Naive B cell (primary cell): ENCODE measurements at regions not wholly inside any gene's neighbourhood (a gene's known extent, or its start where the extent isn't known, plus 50 kb on each side); places are given as distances from the start of the nearest gene placed in this dataset.
A peak's percentile ranks its signal among the peaks of the same experiment; 100 is the strongest.

Experiments used
- ATAC-seq, 2 donors: fragments of 150-1000 bp; cut with Tn5 transposase; 2 replicates each; pipeline ENCODE4 v1.10.0; 2021; ENCODE audit warnings: low read depth in 2 of 2, mild to moderate bottlenecking in 2 of 2, moderate library complexity in 2 of 2
- DNase-seq: peaks from one replicate; pipeline ENCODE4 v3.0.0; 2022
- H3K27ac Mint-ChIP-seq, 6 donors: one replicate each; pipeline ENCODE4 v1.8.0; 2020 to 2022; ENCODE audit warnings: mild to moderate bottlenecking in 6 of 6, mixed read lengths in 6 of 6, moderate library complexity in 5 of 6, inconsistent platforms in 2 of 6
- H3K27me3 Mint-ChIP-seq, 3 donors: one replicate each; pipeline ENCODE4 v1.8.0; 2021 to 2022; ENCODE audit warnings: mixed read lengths in 3 of 3, mild to moderate bottlenecking in 1 of 3
- H3K36me3 Mint-ChIP-seq, 2 donors: one replicate each; pipeline ENCODE4 v1.8.0; 2020 to 2022; ENCODE audit warnings: mixed read lengths in 2 of 2, inconsistent platforms in 1 of 2, mild to moderate bottlenecking in 1 of 2
- H3K4me1 Mint-ChIP-seq, 3 donors: one replicate each; pipeline ENCODE4 v1.8.0; 2020 to 2022; ENCODE audit warnings: mixed read lengths in 3 of 3, inconsistent platforms in 1 of 3, mild to moderate bottlenecking in 1 of 3, moderate library complexity in 1 of 3
- H3K4me3 Mint-ChIP-seq, 8 donors: one replicate each; pipeline ENCODE4 v1.8.0; 2020 to 2022; ENCODE audit warnings: mild to moderate bottlenecking in 8 of 8, mixed read lengths in 8 of 8, moderate library complexity in 8 of 8, inconsistent platforms in 2 of 8
- H3K9me3 Mint-ChIP-seq, 7 donors: one replicate each; pipeline ENCODE4 v1.8.0; 2020 to 2022; ENCODE audit warnings: mixed read lengths in 7 of 7, mild to moderate bottlenecking in 5 of 7, inconsistent platforms in 2 of 7, moderate library complexity in 1 of 7

DNA sequence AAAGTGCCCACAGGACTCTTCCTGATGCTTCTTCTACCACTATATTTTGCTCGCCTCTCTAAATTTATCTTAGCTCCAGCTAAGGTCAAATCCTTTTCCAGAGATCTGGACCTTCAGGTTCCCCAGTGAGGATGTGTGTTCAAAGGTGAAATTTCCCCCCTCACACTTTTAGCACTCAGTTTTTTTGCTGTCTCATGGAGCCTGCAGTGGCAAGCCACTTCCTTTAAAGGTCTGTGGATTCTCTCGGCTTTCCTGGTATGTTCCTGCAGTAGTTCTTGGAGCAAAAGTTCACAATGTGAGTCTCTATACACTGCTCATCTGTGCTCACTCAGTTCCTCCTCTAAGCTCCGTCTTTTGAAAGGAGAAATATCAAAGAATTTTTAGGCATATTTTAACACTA is 181.4 kb downstream of the LURAP1L start:
- ATAC-seq, result no peak
- no peak overlapping the region for H3K27ac Mint-ChIP-seq

DNA sequence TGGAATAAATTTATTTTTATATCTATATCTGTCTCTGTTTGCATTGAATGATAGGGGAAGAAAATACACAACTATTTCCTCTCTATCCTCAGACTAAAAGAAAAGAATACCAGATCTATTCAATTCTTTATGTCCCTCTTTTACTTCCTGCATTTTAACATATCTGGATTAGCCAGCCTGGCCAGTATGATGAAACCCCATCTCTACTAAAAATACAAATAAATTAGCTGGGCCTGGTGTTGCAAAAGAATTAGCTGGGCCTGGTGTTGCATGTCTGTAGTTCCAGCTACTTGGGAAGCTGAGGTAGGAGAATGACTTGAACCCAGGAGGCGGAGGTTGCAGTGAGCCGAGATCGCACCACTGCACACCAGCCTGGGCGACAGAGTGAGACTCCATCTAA is 182.0 kb downstream of the LURAP1L start:
- Mint-ChIP-seq H3K4me3 (no peak overlapping the region), H3K27ac (no peak overlapping the region), H3K4me1 (no peaks in the 10 kb centered on the region), H3K9me3 (peaks cover 0 to 28% (median 7%) of the 10 kb centered on the region in 7 donors), H3K27me3 (no peaks in the 10 kb centered on the region), H3K36me3 (no peaks in the 10 kb centered on the region)
- ATAC-seq (no peak), DNase-seq (no peak)

More for the DNA sequence above, 181.4 kb downstream of the LURAP1L start:
- H3K36me3 Mint-ChIP-seq, result no peaks in the 10 kb centered on the region
- H3K4me3 Mint-ChIP-seq, result peak overlapping the region in 1 of 8 donors; percentile 58
- no peaks in the 10 kb centered on the region for H3K27me3 Mint-ChIP-seq
- no peaks in the 10 kb centered on the region for H3K4me1 Mint-ChIP-seq
- H3K9me3 Mint-ChIP-seq, result peaks cover 3 to 28% (median 7%) of the 10 kb centered on the region in 7 donors
- no peak for DNase-seq

DNA sequence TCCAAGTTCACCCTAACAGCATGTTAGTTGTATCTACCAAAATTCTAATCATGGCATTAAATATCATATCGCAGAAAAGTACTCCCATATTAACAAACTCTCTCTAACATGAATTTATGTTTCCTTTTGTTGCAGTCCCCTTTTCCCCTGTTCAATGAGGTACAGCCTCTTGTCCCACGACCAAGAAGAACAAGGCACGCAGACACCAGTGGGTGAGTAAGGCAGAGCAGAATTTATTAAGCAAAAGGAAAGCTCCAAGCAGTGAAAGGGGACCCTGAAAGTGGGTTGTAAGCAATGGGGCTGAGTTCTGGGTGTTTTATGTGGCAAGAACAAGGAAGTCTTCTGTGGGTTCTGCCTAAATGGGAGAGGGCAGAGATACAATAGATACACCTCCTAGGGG is 183.5 kb downstream of the LURAP1L start:
- Mint-ChIP-seq H3K9me3 (peaks cover 0 to 28% (median 7%) of the 10 kb centered on the region in 7 donors), H3K27ac (no peak overlapping the region), H3K27me3 (no peaks in the 10 kb centered on the region), H3K4me3 (no peak overlapping the region), H3K36me3 (no peaks in the 10 kb centered on the region), H3K4me1 (no peaks in the 10 kb centered on the region)
- DNase-seq (no peak), ATAC-seq (no peak)

DNA sequence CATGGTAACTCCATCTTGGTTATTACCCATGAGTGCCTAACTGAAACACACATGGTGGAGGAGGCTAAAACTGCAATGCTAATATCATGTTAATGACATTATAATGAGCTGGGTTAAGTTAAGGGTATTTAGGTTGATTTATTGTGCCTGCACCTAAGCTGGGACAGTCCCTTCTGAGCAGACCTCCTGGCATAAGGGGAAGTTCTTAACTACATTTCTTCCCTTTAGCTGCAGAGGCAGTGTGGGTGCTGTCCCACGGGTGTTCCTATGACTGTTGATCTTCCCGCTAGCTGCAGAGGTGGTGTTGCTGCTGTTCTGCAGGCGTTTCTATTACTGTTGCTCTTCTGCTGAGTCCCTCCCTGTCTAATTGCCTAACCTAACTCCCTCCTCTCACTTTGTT is 183.9 kb downstream of the LURAP1L start:
- no peak for ATAC-seq
- H3K4me1 Mint-ChIP-seq, result no peaks in the 10 kb centered on the region
- no peaks in the 10 kb centered on the region for H3K27me3 Mint-ChIP-seq
- peaks cover 0 to 28% (median 7%) of the 10 kb centered on the region in 7 donors for H3K9me3 Mint-ChIP-seq
- H3K4me3 Mint-ChIP-seq, result no peak overlapping the region
- DNase-seq, result no peak
- no peak overlapping the region for H3K27ac Mint-ChIP-seq
- no peaks in the 10 kb centered on the region for H3K36me3 Mint-ChIP-seq

DNA sequence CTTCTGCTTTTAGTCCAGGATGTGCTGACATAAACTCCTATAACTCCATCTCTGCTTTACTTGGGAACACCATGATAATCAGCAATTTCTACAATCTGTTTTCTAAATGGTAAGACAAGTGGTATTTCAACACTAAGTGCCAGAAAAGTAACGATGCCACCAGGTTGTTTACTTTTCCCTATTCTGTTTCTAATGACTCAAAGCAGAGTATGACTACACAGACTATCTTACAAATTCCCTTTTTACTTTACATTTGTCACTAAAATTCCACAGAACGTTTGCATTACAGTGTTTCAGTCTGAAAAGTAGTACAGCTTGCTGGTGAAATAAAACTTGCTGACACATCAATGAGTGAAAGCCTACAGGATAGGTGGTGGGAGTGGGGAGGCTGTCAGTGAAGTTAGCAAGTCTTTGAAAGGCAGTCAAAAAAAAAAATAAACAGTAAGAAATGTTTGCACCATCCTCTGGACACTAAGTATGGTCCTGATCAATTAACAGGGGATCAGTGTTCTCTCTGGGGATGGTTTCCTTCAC is 186.5 kb downstream of the LURAP1L start:
- Mint-ChIP-seq H3K27me3 (no peaks in the 10 kb centered on the region), H3K4me3 (no peak overlapping the region), H3K36me3 (no peaks in the 10 kb centered on the region), H3K4me1 (no peaks in the 10 kb centered on the region), H3K27ac (no peak overlapping the region), H3K9me3 (peaks cover 0 to 19% (median 7%) of the 10 kb centered on the region in 7 donors)
- ATAC-seq (no peak), DNase-seq (no peak)

DNA sequence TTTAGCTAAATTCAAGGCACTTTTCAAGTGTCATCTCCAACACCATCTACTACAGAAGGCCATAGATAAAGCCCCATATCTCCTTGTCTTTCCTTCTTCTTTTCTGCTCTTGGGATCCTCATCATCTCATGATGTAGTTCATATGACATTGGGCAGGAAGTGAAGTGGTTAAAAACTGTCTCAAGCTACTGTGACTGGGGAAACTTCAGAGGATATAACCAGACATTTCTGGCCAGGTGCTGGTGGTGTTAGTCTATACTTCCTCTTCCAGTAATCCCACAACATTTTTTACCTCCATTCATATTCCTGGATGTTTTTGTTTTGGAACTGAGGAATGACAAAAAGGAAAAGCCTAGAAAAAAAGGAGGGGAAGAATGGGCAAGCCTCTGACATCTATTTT is 188.7 kb downstream of the LURAP1L start:
- ATAC-seq (no peak), DNase-seq (no peak)
- no peaks in the 10 kb centered on the region for H3K27me3 Mint-ChIP-seq
- H3K9me3 Mint-ChIP-seq, result peaks cover 0 to 10% (median 3%) of the 10 kb centered on the region in 7 donors
- no peak overlapping the region for H3K27ac Mint-ChIP-seq
- no peak overlapping the region for H3K4me3 Mint-ChIP-seq
- H3K36me3 Mint-ChIP-seq, result no peaks in the 10 kb centered on the region
- H3K4me1 Mint-ChIP-seq, result no peaks in the 10 kb centered on the region

DNA sequence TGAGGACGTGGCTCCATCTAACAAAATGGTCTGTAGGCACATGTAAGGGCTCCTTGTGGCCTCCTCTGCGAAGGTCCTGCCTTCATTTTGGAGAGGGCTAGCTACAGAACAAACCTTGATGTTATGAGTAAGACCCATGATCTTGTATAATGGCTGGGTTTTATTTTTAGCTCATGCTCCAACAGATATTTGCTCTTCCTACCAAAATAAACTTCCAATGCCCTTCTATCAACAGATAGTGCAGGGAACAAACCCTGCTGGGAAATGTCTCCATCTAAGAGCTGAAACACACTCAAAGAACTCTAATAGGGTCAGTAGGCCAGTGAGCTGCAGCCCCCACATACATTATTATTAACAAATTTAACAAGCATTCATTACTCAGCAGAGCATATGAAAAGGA is 189.5 kb downstream of the LURAP1L start:
- Mint-ChIP-seq H3K9me3 (peaks cover 0 to 3% (median under 1%) of the 10 kb centered on the region in 7 donors), H3K27me3 (no peaks in the 10 kb centered on the region), H3K4me1 (no peaks in the 10 kb centered on the region), H3K36me3 (no peaks in the 10 kb centered on the region), H3K4me3 (no peak overlapping the region), H3K27ac (no peak overlapping the region)
- no peak for ATAC-seq
- DNase-seq, result no peak

DNA sequence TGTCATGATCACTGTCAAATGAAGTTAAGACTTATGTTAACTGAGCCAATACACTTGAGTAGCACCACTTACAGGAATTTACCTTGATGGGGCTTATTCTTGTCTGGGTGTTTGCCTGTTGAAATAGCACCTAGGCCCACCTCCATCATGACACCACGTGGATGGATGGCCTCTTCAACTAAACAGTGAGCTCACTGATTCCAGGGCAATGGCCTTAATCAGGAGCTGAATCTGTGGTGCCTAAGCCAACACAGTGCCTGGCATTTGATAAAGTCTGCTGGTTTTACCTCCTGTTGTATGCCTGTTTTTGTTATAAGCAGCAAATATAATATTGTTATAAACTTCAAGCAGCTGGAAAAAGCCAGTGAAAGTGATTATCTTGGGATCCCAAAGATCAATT is 190.5 kb downstream of the LURAP1L start:
- H3K4me3 Mint-ChIP-seq, result no peak overlapping the region
- no peaks in the 10 kb centered on the region for H3K4me1 Mint-ChIP-seq
- ATAC-seq (no peak), DNase-seq (no peak)
- no peak overlapping the region for H3K27ac Mint-ChIP-seq
- H3K36me3 Mint-ChIP-seq, result no peaks in the 10 kb centered on the region
- no peaks in the 10 kb centered on the region for H3K27me3 Mint-ChIP-seq
- peaks cover 0 to 3% (median 0%) of the 10 kb centered on the region in 7 donors for H3K9me3 Mint-ChIP-seq

DNA sequence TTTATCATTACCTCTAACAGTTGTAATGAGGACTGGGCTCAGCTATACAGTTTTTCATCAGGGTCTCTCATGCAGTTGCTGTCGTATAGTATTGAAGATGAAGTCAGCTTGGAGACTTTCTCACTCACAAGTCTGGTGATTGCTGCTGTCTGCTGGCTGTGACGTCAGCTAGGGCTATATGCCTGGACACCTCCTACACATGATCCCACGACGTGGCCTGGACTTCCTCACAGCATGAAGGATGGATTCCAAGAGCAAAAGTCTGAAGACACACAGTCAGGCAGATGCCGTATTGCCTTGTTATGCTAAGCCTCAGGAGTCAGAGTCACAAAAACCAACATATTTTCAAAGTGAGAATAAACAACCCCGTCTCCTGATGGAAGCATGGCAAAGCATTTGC is 193.3 kb downstream of the LURAP1L start:
- H3K9me3 Mint-ChIP-seq, result peaks cover 0 to 5% (median 0%) of the 10 kb centered on the region in 7 donors
- no peak for ATAC-seq
- H3K27me3 Mint-ChIP-seq, result no peaks in the 10 kb centered on the region
- H3K36me3 Mint-ChIP-seq, result no peaks in the 10 kb centered on the region
- DNase-seq, result no peak
- no peak overlapping the region for H3K4me3 Mint-ChIP-seq
- no peak overlapping the region for H3K27ac Mint-ChIP-seq
- H3K4me1 Mint-ChIP-seq, result no peaks in the 10 kb centered on the region

DNA sequence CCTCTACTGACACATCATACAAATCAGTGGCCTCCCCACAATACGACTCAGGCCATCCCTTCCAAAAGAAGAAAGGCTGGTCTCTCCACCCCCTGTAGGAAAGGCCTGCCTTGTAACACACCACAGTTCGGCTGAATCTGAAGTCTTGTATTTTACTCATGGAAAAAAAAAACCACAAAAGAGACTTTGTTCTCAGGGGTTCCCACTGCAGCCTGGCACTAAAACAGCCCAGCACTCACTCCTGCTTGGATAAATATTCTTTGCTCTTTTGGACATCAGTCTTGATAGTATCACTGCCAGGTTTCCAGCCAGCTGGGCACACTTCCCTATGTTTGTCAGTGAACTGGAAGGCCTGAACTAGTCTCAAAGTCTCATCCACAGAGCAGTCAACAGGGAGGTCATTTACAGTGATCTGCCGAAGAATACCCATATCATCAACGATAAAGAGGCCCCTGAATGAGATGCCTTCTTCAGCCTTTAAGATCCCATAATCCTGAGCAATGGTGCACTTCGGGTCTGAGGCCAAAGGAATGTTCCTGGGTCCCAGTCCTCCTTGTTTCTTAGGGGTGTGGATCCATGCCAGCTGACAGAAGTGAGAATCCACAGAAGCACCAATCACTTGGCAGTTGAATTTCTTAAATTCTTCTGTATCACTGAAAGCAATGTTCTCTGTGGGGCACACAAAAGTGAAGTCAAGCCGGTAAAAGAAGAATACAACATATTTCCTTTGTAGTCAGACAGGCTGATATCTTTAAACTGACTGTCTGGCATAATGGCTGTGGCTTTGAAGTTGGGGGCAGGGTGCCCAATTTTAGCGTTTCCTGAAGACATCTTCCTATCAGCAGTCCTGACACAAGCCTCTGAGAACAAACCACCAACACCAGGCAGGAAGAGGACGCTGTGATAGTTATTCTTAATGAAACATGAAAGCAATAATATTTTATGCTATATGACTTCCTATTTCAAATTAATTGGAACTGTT is 198.1 kb downstream of the LURAP1L start:
- peaks cover 0 to 4% (median 0%) of the 10 kb centered on the region in 7 donors for H3K9me3 Mint-ChIP-seq
- H3K36me3 Mint-ChIP-seq, result no peaks in the 10 kb centered on the region
- no peak for DNase-seq
- H3K27me3 Mint-ChIP-seq, result no peaks in the 10 kb centered on the region
- ATAC-seq, result no peak
- no peak overlapping the region for H3K27ac Mint-ChIP-seq
- H3K4me3 Mint-ChIP-seq, result no peak overlapping the region
- no peaks in the 10 kb centered on the region for H3K4me1 Mint-ChIP-seq

DNA sequence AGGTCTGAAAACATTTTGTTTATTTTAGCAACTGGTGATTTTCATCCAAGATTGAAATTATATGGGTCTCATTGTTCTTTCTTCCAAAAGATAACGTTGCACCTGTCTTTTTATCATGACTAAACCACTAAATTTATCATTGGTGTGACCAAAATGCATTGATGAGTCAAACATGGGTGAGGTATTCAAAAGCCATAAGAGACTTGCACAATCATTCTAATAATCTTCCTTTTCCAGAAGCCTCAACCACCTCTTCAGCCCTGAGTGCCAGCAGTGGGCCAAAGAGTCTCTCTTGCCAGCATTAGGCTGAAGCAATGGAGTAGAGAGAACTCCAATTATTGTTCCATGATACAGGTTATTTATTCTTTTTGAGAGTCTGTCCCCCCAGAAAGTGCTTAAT is 198.9 kb downstream of the LURAP1L start:
- ATAC-seq (no peak), DNase-seq (no peak)
- Mint-ChIP-seq H3K4me3 (no peak overlapping the region), H3K27ac (no peak overlapping the region), H3K4me1 (no peaks in the 10 kb centered on the region), H3K27me3 (no peaks in the 10 kb centered on the region), H3K36me3 (no peaks in the 10 kb centered on the region), H3K9me3 (peaks cover 0 to 4% (median 2%) of the 10 kb centered on the region in 7 donors)

DNA sequence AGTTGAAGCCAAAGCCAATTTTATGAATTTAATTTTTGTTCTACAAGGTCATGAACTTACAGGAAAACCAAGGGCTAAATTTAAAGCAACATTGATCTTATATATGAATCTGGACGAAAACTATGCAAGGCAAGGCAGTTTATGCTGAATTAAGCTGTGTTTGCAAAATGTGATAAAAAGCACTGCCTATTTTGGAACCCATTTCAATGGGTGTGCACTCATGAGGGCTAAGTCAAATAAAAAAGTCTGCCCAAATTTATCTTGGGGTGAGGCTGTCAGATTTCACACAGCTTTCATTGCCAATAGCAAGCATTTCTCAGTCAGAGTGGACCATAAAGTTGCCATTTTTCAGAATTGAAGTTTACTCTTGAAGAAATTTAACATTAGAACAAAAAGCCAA is 199.9 kb downstream of the LURAP1L start:
- H3K36me3 Mint-ChIP-seq, result no peaks in the 10 kb centered on the region
- peaks cover 0 to 4% (median 2%) of the 10 kb centered on the region in 7 donors for H3K9me3 Mint-ChIP-seq
- H3K27ac Mint-ChIP-seq, result no peak overlapping the region
- DNase-seq (no peak), ATAC-seq (no peak)
- H3K4me1 Mint-ChIP-seq, result no peaks in the 10 kb centered on the region
- no peaks in the 10 kb centered on the region for H3K27me3 Mint-ChIP-seq
- no peak overlapping the region for H3K4me3 Mint-ChIP-seq

DNA sequence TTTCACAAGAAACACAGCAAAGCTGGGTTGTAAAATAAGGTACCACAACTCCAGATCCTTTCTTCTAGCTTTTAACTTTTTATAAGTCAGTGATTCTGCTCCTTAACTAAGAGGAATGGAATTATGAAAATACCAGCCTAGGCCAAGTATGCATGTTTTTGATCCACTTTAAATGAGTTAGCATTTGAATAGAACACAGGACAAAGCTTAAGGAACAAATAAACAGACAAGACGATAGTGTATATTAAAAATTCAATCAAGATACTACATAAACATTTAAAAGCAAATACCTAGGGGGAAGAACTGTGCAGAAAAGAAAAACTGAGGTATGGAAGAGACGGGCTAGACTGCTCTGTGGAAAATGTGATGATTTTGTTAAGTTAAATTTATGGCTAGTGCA is 200.7 kb downstream of the LURAP1L start:
- ATAC-seq (no peak), DNase-seq (no peak)
- Mint-ChIP-seq H3K27me3 (no peaks in the 10 kb centered on the region), H3K27ac (no peak overlapping the region), H3K9me3 (peaks cover 0 to 4% (median 2%) of the 10 kb centered on the region in 7 donors), H3K4me1 (no peaks in the 10 kb centered on the region), H3K36me3 (no peaks in the 10 kb centered on the region), H3K4me3 (peak overlapping the region in 1 of 8 donors; percentile 0)
